ENCODE measurements at regions not wholly inside any gene's neighbourhood (a gene's known extent, or its start where the extent isn't known, plus 50 kb on each side); places are given as distances from the start of the nearest gene placed in this dataset.

- TF ChIP-seq GABPA (IDR thresholded peaks at IDR 0.05 in 1 of 2, conservative IDR thresholded peaks at IDR 0.05 in 1 of 2) (no peak), ZBTB33 (IDR thresholded peaks at IDR 0.05) (no peak), RAD21 (IDR thresholded peaks at IDR 0.05) (no peak), HNF4G (IDR thresholded peaks at IDR 0.05) (no peak), JUND (IDR thresholded peaks at IDR 0.05) (no peak), FOXA2 (IDR thresholded peaks at IDR 0.05) (no peak), SP1 (IDR thresholded peaks at IDR 0.05) (no peak), ATF3 (IDR thresholded peaks at IDR 0.05) (no peak), HNF4A (conservative IDR thresholded peaks at IDR 0.05) (no peak), EGR1 (IDR thresholded peaks at IDR 0.05; ENCODE audit: low read depth in 2 of 2) (no peak)
- H3K4me1 ChIP-seq (ENCODE audit: control insufficient read depth in 4 of 4, insufficient read depth in 4 of 4, low read length in 3 of 4) = peaks cover 5 to 29% (median 12%) of the 10 kb centered on the region in 4 donors
- H3K9ac ChIP-seq (ENCODE audit: low read depth in 1 of 2, low read length in 2 of 2) = no peak overlapping the region
- H3K27me3 ChIP-seq (ENCODE audit: control insufficient read depth in 4 of 4, insufficient read depth in 4 of 4, low read length in 3 of 4) = no peaks in the 10 kb centered on the region
- 88% methylated on average over 19 of the region's 19 CpGs for WGBS
- DNase-seq (ENCODE audit: low spot score) = no peak
- H3K4me3 ChIP-seq (ENCODE audit: low read depth in 1 of 3, low read length in 3 of 3) = no peak overlapping the region
- H3K27ac ChIP-seq (ENCODE audit: low read depth in 1 of 2, low read length in 2 of 2) = no peak overlapping the region
- peaks cover 0 to 4% (median 0%) of the 10 kb centered on the region in 4 donors for H3K9me3 ChIP-seq (ENCODE audit: control insufficient read depth in 4 of 4, low read length in 3 of 4)
- no peaks in the 10 kb centered on the region for H3K36me3 ChIP-seq (ENCODE audit: control insufficient read depth in 4 of 4, insufficient read depth in 3 of 4, low read depth in 1 of 4, low read length in 3 of 4)
These were observed 419.6 kb downstream of the BCOR start for GRCh38 chrX:39677978-39678791.

- peaks cover 5 to 29% (median 12%) of the 10 kb centered on the region in 4 donors for H3K4me1 ChIP-seq (ENCODE audit: control insufficient read depth in 4 of 4, insufficient read depth in 4 of 4, low read length in 3 of 4)
- H3K4me3 ChIP-seq (ENCODE audit: low read depth in 1 of 3, low read length in 3 of 3) = no peak overlapping the region
- TF ChIP-seq FOXA2 (IDR thresholded peaks at IDR 0.05) (no peak), EGR1 (IDR thresholded peaks at IDR 0.05; ENCODE audit: low read depth in 2 of 2) (no peak)
- 94% methylated on average over 4 of the region's 4 CpGs for WGBS
- H3K36me3 ChIP-seq (ENCODE audit: control insufficient read depth in 4 of 4, insufficient read depth in 3 of 4, low read depth in 1 of 4, low read length in 3 of 4) = no peaks in the 10 kb centered on the region
- no peaks in the 10 kb centered on the region for H3K27me3 ChIP-seq (ENCODE audit: control insufficient read depth in 4 of 4, insufficient read depth in 4 of 4, low read length in 3 of 4)
- no peak overlapping the region for H3K27ac ChIP-seq (ENCODE audit: low read depth in 1 of 2, low read length in 2 of 2)
- H3K9ac ChIP-seq (ENCODE audit: low read depth in 1 of 2, low read length in 2 of 2) = no peak overlapping the region
- no peak for DNase-seq (ENCODE audit: low spot score)
- peaks cover 0 to 4% (median 0%) of the 10 kb centered on the region in 4 donors for H3K9me3 ChIP-seq (ENCODE audit: control insufficient read depth in 4 of 4, low read length in 3 of 4)
These were observed 418.8 kb downstream of the BCOR start for GRCh38 chrX:39678914-39679313.

GRCh38 chrX:39679497-39680157 is 418.1 kb downstream of the BCOR start:
- TF ChIP-seq RXRA (IDR thresholded peaks at IDR 0.05) (peak in 1 of 2 donors; percentile 25), RAD21 (IDR thresholded peaks at IDR 0.05) (peak in 1 of 2 donors; percentile 4), EGR1 (IDR thresholded peaks at IDR 0.05; ENCODE audit: low read depth in 2 of 2) (no peak), HNF4G (IDR thresholded peaks at IDR 0.05) (no peak), MAX (IDR thresholded peaks at IDR 0.05) (no peak), FOXA2 (IDR thresholded peaks at IDR 0.05) (no peak), HNF4A (conservative IDR thresholded peaks at IDR 0.05) (peak in 1 of 2 donors; percentile 55), YY1 (IDR thresholded peaks at IDR 0.05) (no peak), ZBTB33 (IDR thresholded peaks at IDR 0.05) (no peak), JUND (IDR thresholded peaks at IDR 0.05) (no peak), ATF3 (IDR thresholded peaks at IDR 0.05) (no peak)
- Histone ChIP-seq H3K9me3 (ENCODE audit: control insufficient read depth in 4 of 4, low read length in 3 of 4) (peaks cover 0 to 4% (median 0%) of the 10 kb centered on the region in 4 donors), H3K4me1 (ENCODE audit: control insufficient read depth in 4 of 4, insufficient read depth in 4 of 4, low read length in 3 of 4) (peaks cover 5 to 29% (median 12%) of the 10 kb centered on the region in 4 donors), H3K27ac (ENCODE audit: low read depth in 1 of 2, low read length in 2 of 2) (peak overlapping the region in 1 of 2 donors; percentile 31), H3K4me3 (ENCODE audit: low read depth in 1 of 3, low read length in 3 of 3) (no peak overlapping the region), H3K36me3 (ENCODE audit: control insufficient read depth in 4 of 4, insufficient read depth in 3 of 4, low read depth in 1 of 4, low read length in 3 of 4) (no peaks in the 10 kb centered on the region), H3K27me3 (ENCODE audit: control insufficient read depth in 4 of 4, insufficient read depth in 4 of 4, low read length in 3 of 4) (no peaks in the 10 kb centered on the region), H3K9ac (ENCODE audit: low read depth in 1 of 2, low read length in 2 of 2) (no peak overlapping the region)
- no peak for DNase-seq (ENCODE audit: low spot score)
- WGBS = 60% methylated on average over 8 of the region's 8 CpGs
